GM18907 (cell line): ENCODE measurements at regions not wholly inside any gene's neighbourhood (a gene's known extent, or its start where the extent isn't known, plus 50 kb on each side); places are given as distances from the start of the nearest gene placed in this dataset.
A peak's percentile ranks its signal among the peaks of the same experiment; 100 is the strongest.
"Not testable (repeated sequence)": the region's sequence is repeated elsewhere in the genome, so short reads cannot be mapped to it uniquely, and the experiment has no call there.

Experiments
- ATAC-seq: cut with Tn5 transposase; IDR thresholded peaks from one replicate; pipeline ENCODE4 v1.9.1; 2021; ENCODE audit warnings: mild to moderate bottlenecking, moderate library complexity; ENCODE audit not compliant: unreplicated experiment

DNA sequence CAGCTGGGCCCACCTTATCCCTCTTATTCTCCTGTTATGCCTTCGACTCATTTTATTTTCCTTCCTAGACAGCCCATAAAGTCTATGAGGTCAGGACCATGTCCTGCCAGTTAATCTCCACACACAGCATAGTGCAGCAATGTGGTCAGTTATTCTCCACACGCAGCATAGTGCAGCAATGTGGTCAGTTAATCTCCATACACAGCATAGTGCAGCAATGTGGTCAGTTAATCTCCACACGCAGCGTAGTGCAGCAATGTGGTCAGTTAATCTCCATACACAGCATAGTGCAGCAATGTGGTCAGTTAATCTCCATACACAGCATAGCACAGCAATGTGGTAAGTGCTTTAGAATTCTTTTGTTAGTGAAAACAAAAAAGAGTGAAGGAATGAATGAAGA is 77.8 kb downstream of the TEX36 start:
- no peak for ATAC-seq

DNA sequence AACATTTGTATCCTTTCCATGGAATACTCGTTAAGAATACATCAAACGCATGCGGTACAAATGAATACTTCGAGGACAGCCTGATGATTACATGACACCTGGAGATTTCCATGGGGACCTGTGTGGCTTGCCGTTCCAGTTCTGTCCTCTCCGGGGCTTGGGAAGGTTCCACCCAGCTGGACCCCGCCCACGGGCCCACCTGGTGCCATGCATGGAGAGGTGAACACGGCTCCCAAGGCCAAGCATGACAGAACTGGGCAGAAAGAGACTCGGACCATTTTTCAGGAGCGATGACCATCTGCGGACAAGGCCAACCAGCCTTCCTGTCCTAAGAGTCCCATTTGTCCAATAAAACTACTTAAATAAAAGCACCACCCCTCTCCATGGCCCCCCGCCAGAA is 80.1 kb downstream of the TEX36 start:
- no peak for ATAC-seq

DNA sequence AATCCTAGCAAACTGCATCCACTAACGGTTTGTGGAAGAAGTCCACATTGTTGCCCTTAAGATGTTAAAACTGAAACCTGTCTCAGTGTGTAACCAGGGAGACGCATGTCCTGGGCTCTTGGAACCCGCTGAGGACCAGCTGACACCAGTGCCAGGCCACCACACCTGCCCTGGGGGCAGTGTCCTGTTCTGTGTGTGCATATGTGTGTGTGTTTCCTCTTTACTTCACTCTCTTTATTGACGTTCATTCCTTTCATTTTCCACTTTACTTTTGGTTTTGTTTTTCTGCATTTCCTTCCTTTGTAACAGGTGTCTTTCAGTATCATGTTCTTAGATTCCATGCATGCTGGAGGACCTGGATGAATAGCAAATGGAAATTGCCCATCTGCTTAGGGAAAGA is 83.8 kb downstream of the TEX36 start:
- ATAC-seq: no peak

DNA sequence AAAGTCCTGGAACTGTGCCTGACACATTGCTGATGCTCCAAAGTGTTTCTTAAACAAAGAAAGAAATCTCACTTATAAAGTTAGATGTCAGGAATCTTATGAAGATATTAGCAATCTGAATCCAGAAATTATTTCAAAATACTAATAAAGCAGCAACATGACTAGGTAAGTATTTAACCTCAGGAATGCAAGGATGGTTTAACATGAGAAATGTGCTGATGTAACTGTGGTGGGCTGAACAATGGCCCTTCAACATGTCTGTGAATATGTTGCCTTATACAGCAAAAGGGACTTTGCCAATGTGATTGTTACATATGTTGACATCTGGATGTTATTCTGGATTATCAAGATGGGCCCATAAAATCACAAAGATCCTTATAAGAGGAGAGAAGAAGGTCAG is 87.1 kb downstream of the TEX36 start:
- no peak for ATAC-seq

DNA sequence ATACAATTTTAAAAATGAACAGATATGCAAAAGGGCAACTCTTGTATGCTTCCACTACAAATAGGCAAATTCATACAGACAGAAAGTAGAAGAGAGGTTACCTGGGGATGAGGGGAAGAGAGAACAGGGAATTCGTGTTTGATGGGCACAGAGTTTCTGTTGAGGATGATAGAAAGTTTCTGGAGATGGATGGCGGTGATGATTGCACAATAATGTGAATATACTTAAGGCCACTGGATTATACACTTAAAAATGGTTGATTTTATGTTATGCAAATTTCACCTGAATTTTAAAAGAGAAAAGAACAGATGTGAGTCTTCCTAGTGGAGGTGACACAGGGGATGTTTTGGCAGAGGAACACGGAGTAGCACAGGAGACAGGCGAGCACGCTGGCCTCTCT is 89.3 kb downstream of the TEX36 start:
- no peak for ATAC-seq

DNA sequence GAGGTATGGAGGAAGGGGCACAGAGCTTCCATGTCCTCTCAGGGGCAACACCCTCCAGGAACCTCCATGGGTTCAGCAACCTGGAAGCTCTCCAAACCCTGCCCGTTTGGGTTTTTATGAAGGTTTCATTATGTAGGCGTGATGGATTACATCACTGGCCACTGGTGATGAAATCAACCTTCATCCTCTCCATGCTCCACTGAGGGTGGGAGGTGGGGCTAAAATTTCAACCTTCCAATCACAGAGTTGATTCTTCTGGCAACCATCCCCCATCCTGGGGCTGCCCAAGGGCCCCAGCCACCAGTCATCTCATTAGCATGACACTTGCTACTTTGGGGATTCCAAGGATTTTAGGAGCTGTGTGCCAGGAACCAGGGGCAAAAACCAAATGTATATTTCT is 90.1 kb downstream of the TEX36 start:
- ATAC-seq: no peak

DNA sequence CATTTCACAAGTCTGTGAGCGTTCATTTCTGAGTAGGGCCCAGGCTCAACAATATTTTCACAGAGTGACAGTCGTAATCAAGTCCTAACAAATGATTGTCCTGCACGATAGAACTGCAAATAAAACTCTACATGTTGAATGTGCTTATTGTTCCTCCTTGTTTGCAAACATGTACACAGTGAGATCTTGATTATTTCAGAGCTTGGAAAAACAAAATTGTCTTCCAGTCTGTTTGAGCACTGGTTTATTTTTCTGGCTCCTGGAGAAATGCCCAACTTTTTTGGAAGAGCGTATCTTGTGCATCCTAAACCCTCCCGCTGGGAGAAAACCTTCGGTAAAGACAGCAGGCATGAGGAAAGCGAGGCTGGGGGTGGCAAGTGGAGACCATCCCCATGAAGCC is 91.1 kb downstream of the TEX36 start:
- ATAC-seq: no peak

DNA sequence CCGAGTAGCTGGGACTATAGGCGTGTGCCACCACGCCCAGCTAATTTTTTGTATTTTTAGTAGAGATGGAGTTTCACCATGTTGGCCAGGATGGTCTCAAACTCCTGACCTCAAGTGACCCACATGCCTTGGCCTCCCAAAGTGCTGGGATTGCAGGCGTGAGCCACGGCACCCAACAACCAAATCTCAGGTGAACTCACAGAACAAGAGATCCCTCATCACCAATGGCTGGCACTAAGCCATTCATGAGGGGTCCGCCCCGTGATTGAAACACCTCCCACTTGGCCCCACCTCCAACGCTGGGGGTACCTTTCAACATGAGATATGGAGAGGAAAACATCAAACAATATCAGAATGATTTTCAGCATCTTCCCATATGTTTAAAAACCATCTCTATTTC is 94.2 kb downstream of the TEX36 start:
- ATAC-seq: not testable (repeated sequence)

DNA sequence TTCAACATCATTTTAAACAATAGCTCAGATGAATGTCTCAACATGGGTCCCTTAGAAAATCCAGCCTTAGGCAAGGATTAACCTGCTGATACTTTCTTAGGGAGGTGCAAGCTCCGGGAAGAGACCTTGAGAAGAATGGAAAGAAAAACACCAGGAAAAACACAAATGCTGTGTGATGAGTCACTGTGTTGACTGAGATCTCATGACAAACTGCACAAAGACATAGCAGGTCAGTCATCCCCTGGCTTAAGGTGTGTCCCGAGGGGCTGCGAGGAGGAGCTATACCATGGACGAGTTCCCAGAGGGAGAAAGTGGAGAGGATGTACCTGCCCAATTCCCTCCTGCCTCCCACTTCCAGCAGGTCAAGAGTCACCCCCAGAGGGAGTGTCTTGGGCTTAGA is 98.0 kb downstream of the TEX36 start:
- no peak for ATAC-seq

DNA sequence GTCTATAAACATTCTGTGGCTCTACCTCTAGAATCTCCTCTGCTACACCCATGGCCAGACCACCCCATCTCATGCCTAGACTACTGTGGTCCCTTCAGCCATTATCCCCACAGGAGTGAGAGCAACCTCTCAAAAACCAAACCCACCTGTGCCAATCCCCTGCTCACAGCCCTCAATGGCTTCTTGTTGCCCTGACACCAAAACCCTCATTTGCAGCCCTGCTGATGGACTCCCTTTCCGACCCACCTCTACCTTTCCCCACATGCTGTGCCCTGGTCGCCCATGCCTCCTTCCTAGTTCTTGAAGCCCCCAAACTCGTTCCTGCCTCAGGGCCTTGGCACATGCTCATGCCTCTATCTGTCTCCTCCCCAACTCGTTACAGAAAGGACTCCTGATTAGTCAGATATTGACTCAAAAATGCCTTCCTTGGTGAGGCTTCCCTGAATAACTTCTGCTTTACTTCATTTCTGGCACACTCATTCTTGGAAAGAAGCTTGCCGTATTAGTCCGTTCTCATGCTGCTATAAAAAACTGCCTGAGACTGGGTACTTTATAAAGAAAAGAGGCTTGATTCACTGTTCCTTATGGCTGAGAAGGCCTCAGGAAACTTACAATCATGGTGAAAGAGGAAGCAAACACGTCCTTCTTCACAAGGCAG is 104.2 kb downstream of the TEX36 start:
- ATAC-seq: no peak

DNA sequence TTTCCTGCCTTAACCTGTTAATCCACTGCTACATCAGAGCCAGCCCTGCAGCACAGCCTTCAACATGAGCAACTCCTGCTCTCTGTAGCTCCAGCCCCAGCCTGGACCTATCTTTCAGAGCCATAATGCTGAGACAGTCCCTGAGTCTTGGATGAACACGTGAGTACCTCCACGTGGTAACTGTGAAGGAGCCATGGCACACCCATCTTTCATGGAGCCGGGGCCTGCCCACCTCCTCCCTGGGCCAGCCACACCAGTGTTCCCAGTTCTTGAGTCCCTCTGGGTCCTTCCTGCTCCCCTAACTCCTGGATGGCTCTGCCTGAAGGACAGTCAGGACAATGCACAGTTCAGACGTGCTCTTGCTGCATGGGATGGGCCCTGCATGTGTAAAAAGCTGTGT is 107.1 kb downstream of the TEX36 start:
- no peak for ATAC-seq

DNA sequence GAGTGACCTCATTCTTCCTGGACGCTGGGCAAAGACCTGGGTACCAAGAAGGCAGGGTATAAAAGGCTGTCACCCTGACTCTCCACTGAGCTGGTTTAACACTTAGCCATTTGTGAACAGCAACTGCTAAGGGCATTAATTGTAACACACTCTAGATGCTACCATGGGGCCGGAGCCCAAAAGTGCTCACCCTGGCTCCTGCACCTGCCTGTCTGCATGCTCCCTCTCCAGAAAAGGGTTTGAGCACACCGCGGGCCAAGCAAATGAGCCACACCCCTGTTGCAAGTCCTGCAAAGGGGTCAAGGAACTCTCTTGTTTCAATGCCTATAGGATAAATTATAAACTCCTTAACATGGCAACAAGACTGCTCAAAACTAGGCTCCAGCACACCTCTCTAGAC is 114.8 kb downstream of the TEX36 start:
- ATAC-seq: no peak

DNA sequence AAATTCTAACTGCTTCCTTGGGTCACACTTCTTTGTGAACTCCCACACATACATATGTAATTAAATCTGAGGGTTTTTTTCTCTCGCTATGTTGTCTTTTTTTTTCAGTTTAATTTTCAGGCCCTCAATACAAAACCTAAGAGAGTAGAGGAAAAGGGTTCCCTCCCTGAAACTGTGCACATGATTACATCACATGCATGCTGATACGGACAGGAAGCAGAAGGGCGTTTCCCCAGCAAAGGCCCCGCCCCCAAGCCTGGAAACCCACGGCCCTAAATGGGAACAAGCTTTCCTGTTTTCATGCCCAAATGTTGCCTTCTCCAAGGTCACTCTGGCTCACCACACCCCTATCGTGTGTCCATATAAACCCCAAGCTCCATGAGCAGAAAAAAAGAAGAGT is 115.4 kb downstream of the TEX36 start:
- no peak for ATAC-seq

DNA sequence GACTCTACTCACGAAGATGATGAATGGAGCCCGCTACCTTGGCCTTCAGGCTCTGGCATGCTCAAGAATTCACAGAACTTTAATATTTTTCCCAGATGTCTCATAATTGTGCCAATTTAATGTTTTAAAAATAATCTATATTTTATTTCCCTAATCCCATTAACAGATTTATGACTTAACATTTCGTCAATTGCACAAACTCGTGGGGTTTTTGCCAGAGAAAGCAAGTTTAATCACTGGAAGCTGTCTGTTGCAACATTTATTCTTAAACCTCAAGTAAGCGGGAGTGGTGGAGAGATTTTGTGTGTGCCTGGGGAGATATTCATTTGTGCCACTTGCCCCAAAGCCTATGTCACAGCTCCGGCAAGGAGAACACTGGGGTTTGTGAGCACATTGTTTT is 117.9 kb downstream of the TEX36 start:
- ATAC-seq: no peak

DNA sequence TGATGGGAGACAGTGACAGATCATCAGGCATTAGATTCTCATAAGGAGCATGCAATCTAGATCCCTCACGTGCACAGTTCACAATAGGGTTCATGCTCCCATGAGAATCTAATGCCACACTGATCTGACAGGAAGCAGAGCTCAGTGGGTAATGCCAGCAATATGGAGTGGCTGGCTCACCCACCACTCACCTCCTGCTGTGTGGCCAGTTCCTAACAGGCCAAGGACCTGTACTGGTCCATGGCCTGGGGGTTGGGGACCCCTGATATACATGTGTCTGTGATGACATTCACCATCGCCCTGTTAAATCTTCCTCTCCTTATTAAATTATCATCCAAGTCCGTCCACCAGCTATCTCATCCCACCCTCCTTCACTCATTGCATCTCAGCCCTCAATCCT is 118.4 kb downstream of the TEX36 start:
- ATAC-seq: no peak

DNA sequence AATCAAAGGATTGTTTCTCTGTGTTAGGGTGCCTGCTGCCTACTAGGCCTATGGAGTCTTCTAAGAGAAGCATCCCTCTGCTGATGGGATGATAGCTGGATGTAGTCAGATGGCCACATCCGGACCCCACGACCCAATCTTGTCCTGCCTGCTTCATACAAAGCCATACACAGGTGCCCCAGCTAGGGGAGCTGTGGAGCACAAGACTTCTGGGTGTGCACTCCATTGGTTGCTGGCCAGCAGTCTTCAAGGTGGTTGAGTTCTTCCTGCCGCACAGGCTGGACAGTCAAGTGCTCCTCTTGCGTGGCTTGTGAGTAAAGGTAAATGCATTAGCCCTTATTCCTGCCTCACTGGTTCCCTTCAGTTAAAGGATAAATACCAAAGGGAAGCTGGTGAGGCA is 120.2 kb downstream of the TEX36 start:
- ATAC-seq: no peak

DNA sequence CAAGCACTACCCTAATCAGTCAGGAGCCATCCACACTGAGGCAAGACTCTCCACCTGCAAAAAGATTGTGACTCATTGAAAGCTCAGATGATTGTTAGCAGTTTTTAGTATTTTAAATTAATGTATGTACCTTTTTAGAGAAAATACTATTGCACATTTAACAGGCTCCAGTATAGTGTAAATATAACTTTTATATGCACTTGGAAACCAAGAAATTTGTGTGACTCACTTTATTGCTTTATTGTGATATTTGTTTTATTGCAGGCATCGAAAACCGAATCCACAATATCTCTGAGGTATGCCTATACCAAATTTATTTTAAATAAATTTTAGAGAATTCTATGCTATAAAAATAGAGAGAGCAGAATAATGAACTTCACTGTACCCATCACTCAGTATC is 122.0 kb downstream of the TEX36 start:
- no peak for ATAC-seq

DNA sequence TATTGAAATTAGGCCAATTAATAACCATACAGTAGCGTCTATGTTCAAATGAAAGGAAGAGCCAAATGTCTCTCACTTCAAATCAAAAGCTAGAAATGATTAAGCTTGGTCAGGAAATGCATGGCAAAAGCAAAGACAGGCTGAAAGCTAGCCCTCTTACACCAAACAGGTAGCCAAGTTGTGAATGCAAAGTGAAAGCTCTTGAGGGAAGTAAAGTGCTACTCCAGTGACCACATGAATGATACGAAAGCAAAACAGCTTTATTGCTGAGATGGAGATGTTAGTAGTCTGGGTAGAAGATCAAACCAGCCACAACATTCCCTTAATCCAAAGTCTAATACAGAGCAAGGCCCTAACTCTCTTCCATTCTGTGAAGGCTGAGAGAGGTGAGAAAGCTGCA is 123.8 kb downstream of the TEX36 start:
- peak; percentile 98 for ATAC-seq

DNA sequence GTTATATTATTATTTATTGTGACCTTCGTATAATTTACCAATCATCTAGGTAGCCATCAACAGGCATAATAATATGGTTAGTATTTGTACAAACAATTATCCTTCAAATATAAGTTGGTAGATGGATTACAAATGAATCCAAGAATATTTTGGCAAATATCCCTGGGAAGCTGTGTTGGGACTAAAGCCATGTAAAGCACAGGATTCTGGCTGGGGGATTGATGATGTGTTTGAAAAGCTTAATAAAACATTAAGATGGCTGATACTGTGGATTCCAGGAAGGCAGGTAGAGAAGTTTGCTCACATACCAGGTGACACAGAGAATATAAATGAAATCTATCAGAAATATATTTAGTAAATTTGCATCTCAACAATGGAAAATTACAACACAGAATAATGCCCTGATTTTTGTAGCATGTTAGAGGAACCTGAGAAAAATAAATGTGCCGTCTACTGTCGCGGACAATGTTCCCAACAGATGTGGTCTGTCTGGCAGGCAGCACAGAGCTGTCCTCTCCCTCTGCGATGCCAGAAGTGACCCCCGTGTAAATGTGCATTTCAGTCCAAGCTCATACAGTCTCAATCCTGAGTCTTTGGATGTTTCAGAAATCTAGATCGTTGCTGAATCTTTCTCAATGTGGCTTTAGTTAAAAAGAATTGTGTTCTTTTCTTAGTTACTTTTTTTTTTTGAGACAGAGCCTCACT is 125.0 kb downstream of the TEX36 start:
- ATAC-seq: no peak

DNA sequence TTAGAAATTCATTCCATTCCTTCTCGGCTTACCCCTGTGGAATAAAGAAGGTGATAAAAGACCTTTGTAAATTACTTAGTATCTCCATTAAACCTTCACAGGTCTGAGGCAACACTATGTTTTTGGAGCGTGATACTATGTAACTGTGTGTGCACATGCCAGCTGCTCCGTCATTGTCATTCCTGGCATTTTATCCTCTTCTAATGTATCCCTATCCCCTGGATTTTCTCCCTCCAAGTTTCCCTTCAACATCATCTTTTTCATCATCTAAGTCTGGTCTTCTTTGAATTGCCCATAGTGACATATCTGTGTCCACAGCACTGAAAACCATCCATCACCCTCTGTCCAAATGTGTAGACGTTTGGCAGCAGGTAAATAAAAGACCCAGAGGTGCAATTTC is 125.7 kb downstream of the TEX36 start:
- ATAC-seq: no peak

DNA sequence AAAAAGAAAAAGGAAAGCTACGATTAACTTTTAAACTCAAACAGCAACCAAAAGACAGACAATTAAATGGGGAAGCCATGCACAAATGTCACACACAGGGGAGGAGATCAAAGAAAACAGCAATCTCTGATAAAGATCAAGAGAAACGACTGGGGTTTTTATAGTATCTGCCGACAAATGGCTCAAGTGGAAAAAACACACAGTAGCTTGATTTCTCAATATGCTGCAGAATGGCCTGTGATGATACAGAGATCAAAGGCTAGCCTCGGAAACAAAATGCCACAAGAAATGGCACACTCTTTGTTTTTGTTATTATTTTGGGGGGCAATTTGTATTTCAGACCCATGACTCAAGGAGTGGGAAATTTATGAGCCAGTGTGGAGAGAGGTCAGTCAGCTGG is 126.1 kb downstream of the TEX36 start:
- ATAC-seq: no peak

DNA sequence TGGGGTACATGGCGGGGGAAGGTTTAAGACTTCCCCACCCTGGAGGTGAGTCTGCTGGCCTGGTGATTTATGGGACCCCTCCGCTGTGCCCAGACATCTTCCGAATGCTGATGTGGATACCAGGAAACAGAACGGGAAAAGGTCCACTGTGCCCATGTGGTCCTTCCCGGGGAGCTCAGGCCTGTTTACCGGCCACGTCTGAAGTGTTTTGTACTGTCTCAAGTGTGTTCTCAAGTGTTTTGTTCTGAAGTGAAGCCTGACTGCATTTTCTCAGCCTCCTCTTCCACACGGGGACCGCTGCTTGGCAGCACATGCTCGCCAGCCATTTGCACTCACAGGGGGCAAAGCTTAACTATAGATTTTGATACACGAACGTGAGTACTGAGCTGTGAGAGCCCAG is 127.2 kb downstream of the TEX36 start:
- no peak for ATAC-seq

DNA sequence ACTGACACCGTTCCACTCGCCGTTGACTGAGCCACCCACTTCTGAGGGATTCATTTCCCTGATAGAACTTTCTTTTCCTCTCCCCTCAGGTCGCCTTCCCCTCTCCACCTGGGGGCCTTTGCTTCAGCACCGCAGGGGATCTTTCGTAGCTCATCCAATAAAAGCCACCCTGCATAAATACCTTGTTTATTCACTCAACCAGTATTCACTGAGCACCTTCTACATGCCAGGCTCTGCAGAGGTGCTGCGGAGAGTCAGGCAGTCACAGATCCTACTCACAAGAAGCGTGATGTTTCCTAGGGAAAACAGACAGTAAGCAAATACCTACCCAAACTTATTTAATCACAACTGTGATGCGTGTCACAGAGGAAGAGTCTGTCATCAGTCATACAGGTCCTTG is 127.7 kb downstream of the TEX36 start:
- no peak for ATAC-seq
